T-cell (primary cell): ENCODE measurements at regions not wholly inside any gene's neighbourhood (a gene's known extent, or its start where the extent isn't known, plus 50 kb on each side); places are given as distances from the start of the nearest gene placed in this dataset.
A peak's percentile ranks its signal among the peaks of the same experiment; 100 is the strongest.

Experiments
- ATAC-seq, 4 experiments: fragments of 200-7000 bp in 3 of 4; fragments of 150-1000 bp in 1 of 4; cut with Tn5 transposase; replicated peaks in 1 of 4; 1 replicate in 3 of 4; 2 replicates in 1 of 4; pipeline ENCODE4 v1.10.0; 2021; ENCODE audit warnings: moderate library complexity in 3 of 4, mild to moderate bottlenecking in 2 of 4, moderate number of reproducible peaks in 1 of 4
- CTCF ChIA-PET, 2 donors: fragments of 300-600 bp; sonication (Branson Sonifier 250); formaldehyde crosslinking; loops; one replicate each; lab custom pipeline; 2022; ENCODE audit warnings: antibody characterized with exemption in 2 of 2; lab: Charles Lee
- POLR2A ChIA-PET, 2 donors: fragments of 300-600 bp; sonication (Branson Sonifier 250); formaldehyde crosslinking; loops; one replicate each; lab custom pipeline; 2022; ENCODE audit warnings: antibody characterized with exemption in 2 of 2; lab: Charles Lee
- DNase-seq, 35 experiments: peaks; one replicate each; pipeline versions ENCODE4 v3.0.0 to v3.0.0-alpha.2; 2013 to 2023
- H3K27ac ChIP-seq: one replicate; pipeline ENCODE4 v1.5.1; 2013; ENCODE audit warnings: low read length
- H3K27me3 ChIP-seq, 2 experiments: replicated peaks in 1 of 2; 1 replicate in 1 of 2; 2 replicates in 1 of 2; pipeline versions ENCODE4 v1.6.1 to v1.7.0; 2013; ENCODE audit warnings: low read length in 1 of 2, mixed read lengths in 1 of 2; ENCODE audit not compliant: control insufficient read depth in 2 of 2, insufficient read depth in 2 of 2; ENCODE audit errors: extremely low read depth in 1 of 2
- H3K36me3 ChIP-seq, 2 donors: 1 replicate in 1 of 2; 2 replicates in 1 of 2; pipeline versions ENCODE4 v1.6.1 to v1.7.0; 2013; ENCODE audit warnings: low read length in 1 of 2; ENCODE audit not compliant: control insufficient read depth in 2 of 2, insufficient read depth in 1 of 2; ENCODE audit errors: extremely low read depth in 1 of 2
- H3K4me1 ChIP-seq, 2 experiments: 1 replicate in 1 of 2; 2 replicates in 1 of 2; pipeline versions ENCODE4 v1.6.1 to v1.7.0; 2013; ENCODE audit warnings: low read length in 2 of 2, mixed read lengths in 1 of 2; ENCODE audit not compliant: insufficient read depth in 2 of 2, control insufficient read depth in 1 of 2; ENCODE audit errors: extremely low read depth in 1 of 2
- H3K4me3 ChIP-seq, 2 donors: 1 replicate in 1 of 2; 2 replicates in 1 of 2; pipeline versions ENCODE4 v1.5.1 to v1.7.0; 2013; ENCODE audit warnings: mild to moderate bottlenecking in 2 of 2, low read length in 1 of 2, moderate library complexity in 1 of 2; ENCODE audit not compliant: control insufficient read depth in 1 of 2; ENCODE audit errors: extremely low read depth in 1 of 2
- H3K9me3 ChIP-seq: 2 replicates; pipeline ENCODE4 v1.7.0; 2013
- H3K27ac Mint-ChIP-seq, 2 donors: one replicate each; pipeline ENCODE4 v1.8.0; 2020 to 2021; ENCODE audit warnings: mild to moderate bottlenecking in 2 of 2, mixed read lengths in 2 of 2
- H3K27me3 Mint-ChIP-seq, 2 donors: one replicate each; pipeline ENCODE4 v1.8.0; 2021 to 2022; ENCODE audit warnings: mixed read lengths in 2 of 2
- H3K36me3 Mint-ChIP-seq: one replicate; pipeline ENCODE4 v1.8.0; 2021; ENCODE audit warnings: mixed read lengths
- H3K4me1 Mint-ChIP-seq, 3 donors: one replicate each; pipeline ENCODE4 v1.8.0; 2020 to 2022; ENCODE audit warnings: mixed read lengths in 3 of 3, mild to moderate bottlenecking in 1 of 3
- H3K4me3 Mint-ChIP-seq, 3 donors: one replicate each; pipeline ENCODE4 v1.8.0; 2020 to 2022; ENCODE audit warnings: mild to moderate bottlenecking in 3 of 3, mixed read lengths in 3 of 3, moderate library complexity in 3 of 3
- H3K9me3 Mint-ChIP-seq, 3 donors: one replicate each; pipeline ENCODE4 v1.8.0; 2020 to 2022; ENCODE audit warnings: mixed read lengths in 3 of 3
- WGBS: methylation state at CpG from one replicate; pipeline ENCODE4 v1.1.5; 2013; ENCODE audit warnings: missing lambda C conversion rate; ENCODE audit not compliant: insufficient coverage; 5-methylcytosine and 5-hydroxymethylcytosine counted together

- no peaks in the 10 kb centered on the region for H3K9me3 ChIP-seq
- no peak for ATAC-seq
- Mint-ChIP-seq H3K36me3 (no peaks in the 10 kb centered on the region), H3K9me3 (peaks cover 0 to 4% (median 3%) of the 10 kb centered on the region in 3 donors), H3K4me1 (no peaks in the 10 kb centered on the region), H3K27me3 (peaks cover 32 to 34% of the 10 kb centered on the region in 2 donors), H3K27ac (no peak overlapping the region), H3K4me3 (no peak overlapping the region)
- DNase-seq = no peak
- H3K4me3 ChIP-seq = no peak overlapping the region
- 81% methylated on average over 5 of the region's 10 CpGs for WGBS
- H3K27me3 ChIP-seq = peaks cover 0 to 17% of the 10 kb centered on the region in 2 experiments
- ChIA-PET POLR2A (no interaction called here), CTCF (no interaction called here)
- H3K36me3 ChIP-seq = no peaks in the 10 kb centered on the region
- no peak overlapping the region for H3K27ac ChIP-seq
- no peaks in the 10 kb centered on the region for H3K4me1 ChIP-seq
Observed at GRCh38 chr14:44873536-44873935, 88.2 kb downstream of the KLHL28 start.

DNA sequence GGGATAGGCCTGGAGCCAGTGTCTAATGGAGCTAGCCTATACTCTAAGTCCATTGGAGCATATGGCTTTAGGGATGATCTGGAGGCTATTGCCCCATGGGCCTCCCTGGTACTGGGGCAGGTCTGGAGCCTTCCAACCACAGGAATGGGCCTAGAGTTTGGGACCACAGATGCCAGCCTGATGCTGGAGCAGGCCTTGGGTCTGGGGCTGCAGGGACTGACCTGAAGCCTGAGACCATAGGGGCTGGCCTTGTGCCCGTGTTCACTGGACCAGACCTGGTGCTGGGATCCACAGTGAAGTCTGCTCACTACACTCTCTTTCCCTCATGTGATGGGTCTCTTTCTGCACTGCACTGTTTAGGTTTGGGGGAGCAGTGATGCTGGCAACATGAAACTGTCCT is 95.0 kb downstream of the KLHL28 start:
- no peaks in the 10 kb centered on the region for H3K36me3 Mint-ChIP-seq
- no peaks in the 10 kb centered on the region for H3K4me1 Mint-ChIP-seq
- ChIA-PET POLR2A (no interaction called here), CTCF (no interaction called here)
- DNase-seq (no peak), ATAC-seq (no peak)
- Histone ChIP-seq H3K9me3 (no peaks in the 10 kb centered on the region), H3K27me3 (no peaks in the 10 kb centered on the region), H3K27ac (no peak overlapping the region), H3K4me3 (no peak overlapping the region), H3K36me3 (no peaks in the 10 kb centered on the region), H3K4me1 (no peaks in the 10 kb centered on the region)
- no CpG with 5 or more reads among the region's 1 CpG for WGBS
- H3K27ac Mint-ChIP-seq = no peak overlapping the region
- H3K9me3 Mint-ChIP-seq = no peaks in the 10 kb centered on the region
- H3K4me3 Mint-ChIP-seq = no peak overlapping the region
- H3K27me3 Mint-ChIP-seq = peaks cover 3 to 13% of the 10 kb centered on the region in 2 donors

GRCh38 chr14:44866322-44866721 is 95.4 kb downstream of the KLHL28 start:
- no peak for DNase-seq
- H3K27me3 Mint-ChIP-seq = peaks cover 1 to 13% of the 10 kb centered on the region in 2 donors
- Histone ChIP-seq H3K27me3 (no peaks in the 10 kb centered on the region), H3K36me3 (no peaks in the 10 kb centered on the region), H3K9me3 (no peaks in the 10 kb centered on the region), H3K27ac (no peak overlapping the region), H3K4me1 (no peaks in the 10 kb centered on the region), H3K4me3 (no peak overlapping the region)
- CTCF ChIA-PET = no interaction called here
- no peak for ATAC-seq
- no peak overlapping the region for H3K4me3 Mint-ChIP-seq
- WGBS = 94% methylated on average over 2 of the region's 2 CpGs
- POLR2A ChIA-PET = no interaction called here
- no peaks in the 10 kb centered on the region for H3K36me3 Mint-ChIP-seq
- no peaks in the 10 kb centered on the region for H3K4me1 Mint-ChIP-seq
- H3K9me3 Mint-ChIP-seq = no peaks in the 10 kb centered on the region
- no peak overlapping the region for H3K27ac Mint-ChIP-seq

GRCh38 chr14:44863271-44863670 is 98.5 kb downstream of the KLHL28 start:
- 63% methylated on average over 1 of the region's 3 CpGs for WGBS
- Mint-ChIP-seq H3K27ac (no peak overlapping the region), H3K27me3 (peaks cover 2 to 11% of the 10 kb centered on the region in 2 donors), H3K9me3 (no peaks in the 10 kb centered on the region), H3K4me3 (no peak overlapping the region), H3K36me3 (no peaks in the 10 kb centered on the region), H3K4me1 (no peaks in the 10 kb centered on the region)
- Histone ChIP-seq H3K27me3 (no peaks in the 10 kb centered on the region), H3K4me1 (no peaks in the 10 kb centered on the region), H3K9me3 (no peaks in the 10 kb centered on the region), H3K36me3 (no peaks in the 10 kb centered on the region), H3K27ac (no peak overlapping the region), H3K4me3 (no peak overlapping the region)
- CTCF ChIA-PET = interaction anchor here in 1 of 2 donors (0.6 kb wide), 1 partner anchor 101 kb away, joined by 3 read pairs; no protein-coding TSS in a partner anchor
- POLR2A ChIA-PET = no interaction called here
- DNase-seq = no peak
- no peak for ATAC-seq

DNA sequence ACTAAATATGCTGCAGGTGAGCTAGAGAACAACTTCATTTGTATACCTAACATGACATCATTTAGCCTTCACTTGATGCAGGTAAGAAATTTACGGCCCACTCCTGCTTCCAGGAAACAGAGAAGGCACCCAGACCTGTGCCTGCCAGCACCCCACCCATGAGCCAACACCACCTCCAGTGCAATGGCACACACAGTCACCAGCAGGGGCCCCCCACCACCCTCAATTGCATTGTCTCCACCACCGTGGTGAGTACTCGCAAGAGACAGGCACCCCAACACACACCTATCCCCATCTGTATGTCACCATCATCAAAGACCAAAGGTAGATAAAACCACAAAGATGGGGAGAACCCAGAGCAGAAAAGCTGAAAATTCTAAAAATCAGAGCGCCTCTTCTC is 107.6 kb downstream of the KLHL28 start:
- no peaks in the 10 kb centered on the region for H3K9me3 ChIP-seq
- H3K27ac Mint-ChIP-seq = no peak overlapping the region
- H3K36me3 Mint-ChIP-seq = no peaks in the 10 kb centered on the region
- peaks cover 0 to 3% of the 10 kb centered on the region in 2 experiments for H3K27me3 ChIP-seq
- no peaks in the 10 kb centered on the region for H3K4me1 Mint-ChIP-seq
- ATAC-seq (no peak), DNase-seq (peak in 5 of 35 experiments; percentile 2 to 5 (median 4))
- ChIA-PET POLR2A (no interaction called here), CTCF (no interaction called here)
- H3K4me3 Mint-ChIP-seq = no peak overlapping the region
- no peak overlapping the region for H3K27ac ChIP-seq
- no peaks in the 10 kb centered on the region for H3K9me3 Mint-ChIP-seq
- no peaks in the 10 kb centered on the region for H3K4me1 ChIP-seq
- H3K27me3 Mint-ChIP-seq = peaks cover 35 to 36% of the 10 kb centered on the region in 2 donors
- WGBS = 86% methylated on average over 3 of the region's 4 CpGs
- H3K36me3 ChIP-seq = no peaks in the 10 kb centered on the region
- no peak overlapping the region for H3K4me3 ChIP-seq

GRCh38 chr14:44847526-44848309 is 114.0 kb downstream of the KLHL28 start:
- Mint-ChIP-seq H3K27ac (no peak overlapping the region), H3K27me3 (peaks cover 2 to 12% of the 10 kb centered on the region in 2 donors), H3K36me3 (no peaks in the 10 kb centered on the region), H3K4me1 (peaks cover 4 to 6% (median 5%) of the 10 kb centered on the region in 3 donors), H3K9me3 (no peaks in the 10 kb centered on the region), H3K4me3 (no peak overlapping the region)
- Histone ChIP-seq H3K36me3 (no peaks in the 10 kb centered on the region), H3K9me3 (no peaks in the 10 kb centered on the region), H3K27ac (no peak overlapping the region), H3K4me3 (no peak overlapping the region), H3K4me1 (no peaks in the 10 kb centered on the region), H3K27me3 (no peaks in the 10 kb centered on the region)
- CTCF ChIA-PET = interaction anchor here (0.6 to 1.0 kb wide), 4 partner anchors 13 to 440 kb away, joined by 3 to 4 read pairs (median 3); no protein-coding TSS in a partner anchor
- DNase-seq (no peak), ATAC-seq (no peak)
- 100% methylated on average over 1 of the region's 8 CpGs for WGBS
- POLR2A ChIA-PET = no interaction called here
